WERI-Rb-1 (cell line): ENCODE measurements at regions not wholly inside any gene's neighbourhood (a gene's known extent, or its start where the extent isn't known, plus 50 kb on each side); places are given as distances from the start of the nearest gene placed in this dataset.

ENCODE experiments used
- DNase-seq: peaks from one replicate; pipeline ENCODE4 v3.0.0-alpha.2; 2020
- H3K27ac ChIP-seq: fragments of 250-450 bp; sonication (Bioruptor Pico); 2 replicates; pipeline ENCODE4 v1.5.1; 2020; ENCODE audit warnings: mild to moderate bottlenecking, moderate library complexity
- H3K27me3 ChIP-seq: fragments of 250-450 bp; sonication (Bioruptor Pico); 2 replicates; pipeline ENCODE4 v1.5.1; 2021; ENCODE audit warnings: mild to moderate bottlenecking, low read depth, moderate library complexity; ENCODE audit not compliant: insufficient read depth, severe bottlenecking
- H3K36me3 ChIP-seq: fragments of 250-450 bp; sonication (Bioruptor Pico); 2 replicates; pipeline ENCODE4 v1.5.1; 2020; ENCODE audit warnings: mild to moderate bottlenecking, moderate library complexity
- H3K4me3 ChIP-seq: 2 replicates; pipeline ENCODE4 v1.5.1; 2011; ENCODE audit warnings: low read depth, mild to moderate bottlenecking, control low read depth, low read length
- H3K9me3 ChIP-seq: fragments of 250-450 bp; sonication (Bioruptor Pico); 2 replicates; pipeline ENCODE4 v1.5.1; 2021; ENCODE audit warnings: mild to moderate bottlenecking, moderate library complexity; ENCODE audit not compliant: severe bottlenecking
- TF ChIP-seq, protein P1 (sequence below): IDR thresholded peaks from 2 replicates; pipeline ENCODE4 v1.5.1; 2011; ENCODE audit warnings: low read depth, mild to moderate bottlenecking, control low read depth, inconsistent platforms, low read length

DNA sequence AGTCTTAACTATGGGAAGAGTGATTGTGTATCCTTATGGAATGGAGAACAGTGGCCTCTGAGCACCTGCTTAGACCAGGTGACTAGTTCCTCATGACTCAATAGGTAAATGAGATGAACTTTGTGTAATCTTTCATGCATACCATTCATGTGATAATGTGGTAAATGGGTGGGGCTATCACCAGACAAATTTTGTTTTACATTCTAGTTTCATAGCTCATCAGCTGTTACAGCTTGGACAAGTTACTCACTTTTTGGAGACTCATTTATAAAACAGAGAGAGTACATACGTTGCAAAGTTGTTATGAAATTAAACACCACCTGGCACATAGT, 103.7 kb upstream of the TGFBR2 start:
- no peak overlapping the region for H3K4me3 ChIP-seq
- H3K9me3 ChIP-seq, result no peaks in the 10 kb centered on the region
- no peak overlapping the region for H3K27ac ChIP-seq
- no peaks in the 10 kb centered on the region for H3K36me3 ChIP-seq
- H3K27me3 ChIP-seq, result no peaks in the 10 kb centered on the region
- no peak for DNase-seq
- TF ChIP-seq, protein P1, sequence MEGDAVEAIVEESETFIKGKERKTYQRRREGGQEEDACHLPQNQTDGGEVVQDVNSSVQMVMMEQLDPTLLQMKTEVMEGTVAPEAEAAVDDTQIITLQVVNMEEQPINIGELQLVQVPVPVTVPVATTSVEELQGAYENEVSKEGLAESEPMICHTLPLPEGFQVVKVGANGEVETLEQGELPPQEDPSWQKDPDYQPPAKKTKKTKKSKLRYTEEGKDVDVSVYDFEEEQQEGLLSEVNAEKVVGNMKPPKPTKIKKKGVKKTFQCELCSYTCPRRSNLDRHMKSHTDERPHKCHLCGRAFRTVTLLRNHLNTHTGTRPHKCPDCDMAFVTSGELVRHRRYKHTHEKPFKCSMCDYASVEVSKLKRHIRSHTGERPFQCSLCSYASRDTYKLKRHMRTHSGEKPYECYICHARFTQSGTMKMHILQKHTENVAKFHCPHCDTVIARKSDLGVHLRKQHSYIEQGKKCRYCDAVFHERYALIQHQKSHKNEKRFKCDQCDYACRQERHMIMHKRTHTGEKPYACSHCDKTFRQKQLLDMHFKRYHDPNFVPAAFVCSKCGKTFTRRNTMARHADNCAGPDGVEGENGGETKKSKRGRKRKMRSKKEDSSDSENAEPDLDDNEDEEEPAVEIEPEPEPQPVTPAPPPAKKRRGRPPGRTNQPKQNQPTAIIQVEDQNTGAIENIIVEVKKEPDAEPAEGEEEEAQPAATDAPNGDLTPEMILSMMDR, result no peak

DNA sequence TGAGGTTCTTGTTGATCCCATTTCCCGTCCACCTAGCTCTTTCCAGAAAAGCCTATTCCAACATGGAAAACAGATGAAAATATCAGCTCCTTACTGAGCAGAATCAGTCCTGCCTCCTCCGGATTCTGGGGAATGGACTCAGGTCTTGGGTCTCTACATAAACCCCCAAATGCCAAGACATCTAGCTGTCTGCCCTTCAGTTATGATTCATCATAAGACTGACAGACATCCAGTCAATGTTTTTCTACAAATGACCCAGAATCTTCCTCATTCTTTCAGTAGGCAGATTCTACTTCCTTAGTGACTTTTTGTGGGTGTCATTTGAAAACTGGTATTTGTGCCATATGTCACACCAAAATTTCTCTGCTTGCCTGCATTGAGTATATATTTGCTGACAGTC, 103.0 kb upstream of the TGFBR2 start:
- TF ChIP-seq, protein P1, result no peak
- Histone ChIP-seq H3K4me3 (no peak overlapping the region), H3K27ac (no peak overlapping the region), H3K36me3 (no peaks in the 10 kb centered on the region), H3K27me3 (no peaks in the 10 kb centered on the region), H3K9me3 (no peaks in the 10 kb centered on the region)
- DNase-seq, result no peak

DNA sequence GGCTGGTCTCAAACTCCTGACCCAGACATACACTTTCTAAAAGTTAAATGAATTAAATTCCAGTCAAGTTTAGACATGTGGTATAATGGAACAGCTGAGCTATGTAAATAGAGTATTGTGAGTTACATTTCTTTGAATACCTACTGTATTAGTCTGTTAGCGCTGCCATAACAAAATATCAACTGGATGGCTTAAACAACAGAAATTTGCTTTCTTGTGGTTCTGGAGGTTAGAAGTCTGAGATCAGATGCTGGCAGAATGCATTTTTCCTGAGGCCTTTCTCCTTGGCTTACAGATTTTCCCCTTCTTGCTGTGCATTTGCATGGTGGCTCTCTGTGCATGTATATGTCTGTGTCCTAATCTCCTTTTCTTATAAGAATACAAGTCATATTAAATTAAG, 101.5 kb upstream of the TGFBR2 start:
- TF ChIP-seq, protein P1, result no peak
- H3K27ac ChIP-seq, result no peak overlapping the region

DNA sequence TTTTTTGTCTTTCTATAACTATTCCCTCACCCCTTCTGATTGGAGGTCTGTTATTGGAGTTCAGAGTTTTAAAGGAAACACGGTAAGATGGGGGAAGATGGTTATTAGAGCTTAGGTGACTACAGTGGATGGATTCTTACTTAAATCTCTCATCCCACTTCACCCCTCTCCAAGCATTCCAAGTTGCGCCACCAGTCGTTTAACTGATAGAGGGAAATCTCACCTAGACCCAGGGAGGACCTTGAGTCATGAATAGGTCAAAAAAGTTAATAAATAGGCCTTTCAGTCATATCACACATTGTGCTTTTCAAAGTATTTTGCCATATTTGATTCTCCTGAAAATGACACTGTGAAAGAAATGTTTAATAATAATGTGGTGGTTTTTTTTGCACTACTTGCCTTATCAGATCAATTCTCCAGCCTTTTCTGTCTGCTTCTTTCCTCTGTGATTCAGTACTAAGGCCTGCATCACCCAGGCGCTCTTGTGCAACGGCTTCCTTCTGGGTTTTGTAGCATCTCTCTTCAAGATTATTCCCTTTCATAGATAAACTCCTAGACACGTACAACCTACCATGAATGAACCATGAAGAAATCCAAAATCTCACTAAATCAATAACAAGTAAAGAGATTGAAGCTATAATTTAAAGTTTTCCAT, 100.4 kb upstream of the TGFBR2 start:
- no peak for DNase-seq
- no peaks in the 10 kb centered on the region for H3K36me3 ChIP-seq
- no peak overlapping the region for H3K27ac ChIP-seq

More for the DNA sequence above, 101.5 kb upstream of the TGFBR2 start:
- no peak for DNase-seq
- H3K4me3 ChIP-seq, result no peak overlapping the region
- no peaks in the 10 kb centered on the region for H3K36me3 ChIP-seq
- no peaks in the 10 kb centered on the region for H3K9me3 ChIP-seq
- H3K27me3 ChIP-seq, result no peaks in the 10 kb centered on the region

DNA sequence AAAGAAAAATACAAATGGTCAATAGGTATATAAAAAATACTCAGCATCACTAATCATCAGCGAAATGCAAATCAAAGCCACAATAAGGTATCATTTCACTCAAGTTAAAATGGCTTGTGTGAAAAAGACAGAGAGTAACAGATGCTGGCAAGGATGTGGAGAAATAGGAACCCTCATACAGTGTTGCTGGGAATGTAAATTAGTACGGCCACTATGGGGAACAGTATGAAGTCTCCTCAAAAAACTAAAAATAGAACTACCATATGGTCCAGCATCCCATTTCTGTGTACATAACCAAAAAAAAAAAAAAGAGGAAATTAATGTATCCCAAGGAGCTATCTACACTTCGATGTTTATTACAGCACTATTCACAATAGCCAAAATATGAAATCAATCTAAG, 98.1 kb upstream of the TGFBR2 start:
- TF ChIP-seq, protein P1, result no peak
- no peak for DNase-seq
- H3K4me3 ChIP-seq, result no peak overlapping the region

More for the DNA sequence above, 100.4 kb upstream of the TGFBR2 start:
- Histone ChIP-seq H3K27me3 (no peaks in the 10 kb centered on the region), H3K4me3 (no peak overlapping the region), H3K9me3 (no peaks in the 10 kb centered on the region)
- TF ChIP-seq, protein P1, result no peak

DNA sequence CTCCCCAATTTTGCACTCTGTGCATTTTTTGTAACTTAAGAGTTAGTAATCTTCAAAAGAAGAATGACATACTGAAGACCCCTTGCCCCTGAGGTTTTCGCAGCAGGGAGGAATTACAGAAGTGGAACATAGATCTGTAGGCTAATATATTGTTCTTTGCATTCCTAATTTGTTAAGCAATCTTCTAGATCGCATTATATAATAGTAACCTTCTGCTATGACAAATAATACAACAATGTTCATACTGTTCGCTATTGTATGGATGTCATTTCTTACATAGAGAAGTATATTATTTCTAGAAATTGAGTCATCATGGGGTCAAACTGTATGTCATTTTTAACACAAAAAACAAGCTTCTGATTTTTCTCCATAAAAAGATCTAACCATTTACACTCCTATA, 95.8 kb upstream of the TGFBR2 start:
- Histone ChIP-seq H3K9me3 (no peaks in the 10 kb centered on the region), H3K36me3 (no peaks in the 10 kb centered on the region), H3K4me3 (no peak overlapping the region), H3K27me3 (no peaks in the 10 kb centered on the region), H3K27ac (no peak overlapping the region)
- DNase-seq, result no peak
- TF ChIP-seq, protein P1, result no peak

More for the DNA sequence above, 98.1 kb upstream of the TGFBR2 start:
- no peak overlapping the region for H3K27ac ChIP-seq
- H3K27me3 ChIP-seq, result no peaks in the 10 kb centered on the region
- H3K36me3 ChIP-seq, result no peaks in the 10 kb centered on the region
- no peaks in the 10 kb centered on the region for H3K9me3 ChIP-seq
